ENCODE measurements at regions not wholly inside any gene's neighbourhood (a gene's known extent, or its start where the extent isn't known, plus 50 kb on each side); places are given as distances from the start of the nearest gene placed in this dataset.

DNA sequence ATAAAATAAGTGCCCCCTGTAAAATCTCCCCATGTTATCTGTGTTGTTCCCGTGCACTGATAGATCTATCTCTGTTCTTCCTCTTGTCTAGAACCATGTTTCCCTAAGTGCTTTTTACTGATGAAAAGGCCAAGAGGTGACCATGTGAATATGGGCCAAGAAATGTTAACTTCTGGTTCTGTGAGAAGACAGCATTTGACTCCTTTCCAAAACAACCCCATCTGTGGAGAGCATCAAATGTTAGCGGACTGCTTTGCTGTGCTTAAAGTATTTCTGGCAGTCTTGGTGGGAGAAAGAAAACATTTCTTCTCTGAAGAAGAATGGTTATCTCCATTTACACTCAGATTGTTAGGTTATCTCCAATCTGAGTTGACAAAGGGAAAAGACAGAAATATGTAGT lies 58.6 kb upstream of the GUCY1A2 start:
- TF ChIP-seq, protein P1, sequence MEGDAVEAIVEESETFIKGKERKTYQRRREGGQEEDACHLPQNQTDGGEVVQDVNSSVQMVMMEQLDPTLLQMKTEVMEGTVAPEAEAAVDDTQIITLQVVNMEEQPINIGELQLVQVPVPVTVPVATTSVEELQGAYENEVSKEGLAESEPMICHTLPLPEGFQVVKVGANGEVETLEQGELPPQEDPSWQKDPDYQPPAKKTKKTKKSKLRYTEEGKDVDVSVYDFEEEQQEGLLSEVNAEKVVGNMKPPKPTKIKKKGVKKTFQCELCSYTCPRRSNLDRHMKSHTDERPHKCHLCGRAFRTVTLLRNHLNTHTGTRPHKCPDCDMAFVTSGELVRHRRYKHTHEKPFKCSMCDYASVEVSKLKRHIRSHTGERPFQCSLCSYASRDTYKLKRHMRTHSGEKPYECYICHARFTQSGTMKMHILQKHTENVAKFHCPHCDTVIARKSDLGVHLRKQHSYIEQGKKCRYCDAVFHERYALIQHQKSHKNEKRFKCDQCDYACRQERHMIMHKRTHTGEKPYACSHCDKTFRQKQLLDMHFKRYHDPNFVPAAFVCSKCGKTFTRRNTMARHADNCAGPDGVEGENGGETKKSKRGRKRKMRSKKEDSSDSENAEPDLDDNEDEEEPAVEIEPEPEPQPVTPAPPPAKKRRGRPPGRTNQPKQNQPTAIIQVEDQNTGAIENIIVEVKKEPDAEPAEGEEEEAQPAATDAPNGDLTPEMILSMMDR (IDR thresholded peaks at IDR 0.05; ENCODE audit: low read length): no peak
- no peak for TF ChIP-seq EZH2 (IDR thresholded peaks at IDR 0.05; ENCODE audit: borderline replicate concordance, low read length)
